ENCODE measurements at regions not wholly inside any gene's neighbourhood (a gene's known extent, or its start where the extent isn't known, plus 50 kb on each side); places are given as distances from the start of the nearest gene placed in this dataset.

DNA sequence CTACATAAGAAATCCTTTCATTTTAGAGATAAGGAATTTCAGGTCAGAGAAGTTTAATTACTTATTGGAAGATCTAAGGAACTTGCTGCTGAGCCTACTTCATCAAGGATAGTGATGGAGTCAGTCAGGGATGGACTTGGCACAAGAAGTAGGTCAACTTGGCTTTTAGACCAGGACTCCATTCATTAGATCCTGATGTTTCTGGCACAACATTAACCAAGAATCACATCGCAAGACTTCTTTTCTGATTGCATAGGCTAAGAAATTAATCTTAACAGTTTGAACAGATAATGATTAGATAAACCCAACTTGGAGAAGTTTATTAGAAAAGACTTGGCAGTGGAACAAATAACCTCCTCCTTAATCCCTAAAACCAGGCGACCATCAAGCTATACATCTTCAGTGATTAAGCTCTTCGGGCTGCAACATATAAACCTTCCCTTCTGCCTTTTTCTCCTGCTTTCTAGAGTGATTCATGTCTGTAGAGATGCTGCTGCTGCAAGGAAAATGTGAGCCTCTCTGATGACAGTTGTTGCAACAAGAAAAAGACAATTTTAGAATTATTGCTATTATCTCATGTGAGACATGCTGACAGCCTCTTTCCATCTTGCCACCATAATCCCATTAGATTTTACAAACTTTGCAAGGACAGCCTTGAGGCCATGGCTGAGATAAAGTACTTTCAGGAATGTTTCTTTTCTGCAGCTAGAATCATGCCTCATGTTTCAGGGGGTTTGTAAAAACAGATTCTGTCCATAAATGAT, 207.9 kb upstream of the SLC27A6 start:
- no peak overlapping the region for H3K4me3 ChIP-seq (ENCODE audit: low read length in 2 of 2)
- CTCF ChIA-PET (ENCODE audit: partially characterized antibody) = no interaction called here
- H3K4me1 Mint-ChIP-seq = no peaks in the 10 kb centered on the region
- H3K36me3 Mint-ChIP-seq = no peaks in the 10 kb centered on the region
- intact Hi-C loops (cut with micrococcal nuclease) = no loop called here
- no peaks in the 10 kb centered on the region for H3K4me1 ChIP-seq (ENCODE audit: insufficient read depth, low read length)
- H3K27ac ChIP-seq (ENCODE audit: low read depth, low read length) = no peak overlapping the region
- POLR2A ChIA-PET (ENCODE audit: partially characterized antibody) = no interaction called here
- no peaks in the 10 kb centered on the region for H3K27me3 Mint-ChIP-seq
- H3K36me3 ChIP-seq (ENCODE audit: insufficient read depth, low read length) = no peaks in the 10 kb centered on the region
- H3K27ac Mint-ChIP-seq = no peak overlapping the region
- peaks cover 0 to 12% (median 0%) of the 10 kb centered on the region in 8 donors for H3K9me3 Mint-ChIP-seq
- no peaks in the 10 kb centered on the region for H3K27me3 ChIP-seq (ENCODE audit: insufficient read depth, low read length)
- no peaks in the 10 kb centered on the region for H3K9me3 ChIP-seq (ENCODE audit: control insufficient read depth in 1 of 2, low read length in 2 of 2)
- no peak for DNase-seq
- no peak overlapping the region for H3K4me3 Mint-ChIP-seq

DNA sequence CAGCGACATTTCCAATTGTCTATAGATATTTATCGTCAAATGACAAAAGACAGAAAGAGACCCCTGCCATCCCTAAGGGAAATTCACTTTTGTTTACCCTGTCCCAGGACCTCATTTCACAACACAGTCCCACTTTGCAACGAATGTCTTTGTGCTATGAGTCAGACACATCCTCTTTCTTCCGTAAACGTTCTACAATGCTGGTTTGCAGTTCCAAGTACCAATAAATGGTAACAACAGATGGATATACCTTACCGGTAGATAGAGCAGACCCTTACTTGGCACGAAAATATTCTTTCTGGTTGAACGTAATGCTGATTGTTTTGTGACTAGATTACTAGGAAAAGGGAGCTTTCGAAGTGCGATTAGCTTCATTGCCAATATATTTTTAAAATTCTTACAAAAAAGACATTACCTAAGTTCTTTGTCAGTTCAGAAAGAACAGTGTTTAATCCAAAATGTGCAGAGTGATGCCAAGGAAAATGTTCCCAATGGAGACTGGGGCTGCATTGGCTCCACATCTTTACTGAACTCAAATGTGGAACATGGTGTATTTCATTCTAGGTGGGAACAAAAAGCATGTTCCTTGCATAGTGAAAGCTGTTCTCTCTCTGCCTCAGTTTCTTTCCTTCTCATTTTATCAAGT, 202.5 kb upstream of the SLC27A6 start:
- no peak overlapping the region for H3K4me3 ChIP-seq (ENCODE audit: low read length in 2 of 2)
- H3K27me3 ChIP-seq (ENCODE audit: insufficient read depth, low read length) = no peaks in the 10 kb centered on the region
- Mint-ChIP-seq H3K9me3 (peaks cover 0 to 12% (median 0%) of the 10 kb centered on the region in 8 donors), H3K27me3 (no peaks in the 10 kb centered on the region), H3K27ac (no peak overlapping the region), H3K4me1 (no peaks in the 10 kb centered on the region), H3K4me3 (no peak overlapping the region), H3K36me3 (no peaks in the 10 kb centered on the region)
- H3K36me3 ChIP-seq (ENCODE audit: insufficient read depth, low read length) = no peaks in the 10 kb centered on the region
- ChIA-PET POLR2A (ENCODE audit: partially characterized antibody) (no interaction called here), CTCF (ENCODE audit: partially characterized antibody) (no interaction called here)
- no peak overlapping the region for H3K27ac ChIP-seq (ENCODE audit: low read depth, low read length)
- DNase-seq = no peak
- no peaks in the 10 kb centered on the region for H3K4me1 ChIP-seq (ENCODE audit: insufficient read depth, low read length)
- H3K9me3 ChIP-seq (ENCODE audit: control insufficient read depth in 1 of 2, low read length in 2 of 2) = no peaks in the 10 kb centered on the region
- intact Hi-C loops (cut with micrococcal nuclease) = no loop called here

DNA sequence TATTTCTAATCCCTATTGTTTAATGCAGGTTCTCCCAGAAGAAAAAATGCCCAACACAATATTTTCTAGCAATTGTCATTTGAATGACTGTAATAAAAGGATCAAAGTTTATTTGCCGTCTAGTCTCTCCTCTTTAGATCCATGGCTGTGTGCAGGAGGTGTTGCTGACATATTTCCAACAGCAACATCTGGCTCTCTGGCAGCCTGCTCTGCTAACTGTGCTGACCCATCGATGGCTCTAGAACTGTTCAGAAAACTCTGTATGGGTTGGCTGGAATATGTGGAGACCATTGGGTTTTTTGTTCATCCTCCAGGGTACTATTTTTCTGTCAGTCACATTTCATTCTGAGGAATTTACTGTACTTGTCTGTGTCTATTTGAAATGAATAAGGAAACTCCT, 202.0 kb upstream of the SLC27A6 start:
- Histone ChIP-seq H3K36me3 (ENCODE audit: insufficient read depth, low read length) (no peaks in the 10 kb centered on the region), H3K4me1 (ENCODE audit: insufficient read depth, low read length) (no peaks in the 10 kb centered on the region), H3K9me3 (ENCODE audit: control insufficient read depth in 1 of 2, low read length in 2 of 2) (no peaks in the 10 kb centered on the region), H3K27me3 (ENCODE audit: insufficient read depth, low read length) (no peaks in the 10 kb centered on the region), H3K27ac (ENCODE audit: low read depth, low read length) (no peak overlapping the region), H3K4me3 (ENCODE audit: low read length in 2 of 2) (no peak overlapping the region)
- intact Hi-C loops (cut with micrococcal nuclease) = no loop called here
- H3K9me3 Mint-ChIP-seq = peaks cover 0 to 12% (median 0%) of the 10 kb centered on the region in 8 donors
- DNase-seq = no peak
- H3K27ac Mint-ChIP-seq = no peak overlapping the region
- H3K4me1 Mint-ChIP-seq = no peaks in the 10 kb centered on the region
- no peak overlapping the region for H3K4me3 Mint-ChIP-seq
- ChIA-PET POLR2A (ENCODE audit: partially characterized antibody) (no interaction called here), CTCF (ENCODE audit: partially characterized antibody) (no interaction called here)
- no peaks in the 10 kb centered on the region for H3K27me3 Mint-ChIP-seq
- no peaks in the 10 kb centered on the region for H3K36me3 Mint-ChIP-seq

DNA sequence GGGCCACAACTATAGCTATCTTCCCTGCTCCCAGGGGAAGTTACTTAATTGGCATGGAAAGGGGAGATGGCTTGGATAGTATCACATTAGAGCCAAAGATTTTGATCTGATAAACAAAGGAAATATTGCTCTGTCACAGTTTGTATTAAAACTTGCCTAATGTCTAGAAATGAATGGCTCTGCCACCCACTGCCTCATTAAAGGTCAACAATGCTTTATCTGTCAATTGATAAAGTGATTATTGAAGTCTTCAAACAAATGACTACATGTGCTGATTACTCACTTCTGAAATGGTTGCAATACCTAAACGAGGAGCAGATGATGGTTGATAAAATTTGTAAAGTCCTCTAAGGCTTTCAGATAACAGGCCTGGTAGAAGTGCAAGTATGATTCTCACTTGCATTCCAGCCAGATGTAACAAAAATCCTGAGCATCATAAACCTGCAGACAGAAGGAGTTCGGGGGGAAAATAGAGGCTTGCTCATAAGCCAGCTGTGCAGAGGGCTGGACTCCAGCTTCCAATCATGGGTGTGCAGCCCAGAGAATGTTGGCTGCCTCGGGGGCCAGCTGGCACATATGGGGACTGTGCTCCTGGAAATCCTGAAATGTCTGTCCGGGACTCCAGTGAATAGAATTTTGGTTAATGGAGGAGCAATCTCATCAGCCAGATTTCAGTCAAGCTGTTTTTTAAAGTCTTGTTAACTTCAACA, 200.5 kb upstream of the SLC27A6 start:
- CTCF ChIA-PET (ENCODE audit: partially characterized antibody) = no interaction called here
- DNase-seq = no peak

DNA sequence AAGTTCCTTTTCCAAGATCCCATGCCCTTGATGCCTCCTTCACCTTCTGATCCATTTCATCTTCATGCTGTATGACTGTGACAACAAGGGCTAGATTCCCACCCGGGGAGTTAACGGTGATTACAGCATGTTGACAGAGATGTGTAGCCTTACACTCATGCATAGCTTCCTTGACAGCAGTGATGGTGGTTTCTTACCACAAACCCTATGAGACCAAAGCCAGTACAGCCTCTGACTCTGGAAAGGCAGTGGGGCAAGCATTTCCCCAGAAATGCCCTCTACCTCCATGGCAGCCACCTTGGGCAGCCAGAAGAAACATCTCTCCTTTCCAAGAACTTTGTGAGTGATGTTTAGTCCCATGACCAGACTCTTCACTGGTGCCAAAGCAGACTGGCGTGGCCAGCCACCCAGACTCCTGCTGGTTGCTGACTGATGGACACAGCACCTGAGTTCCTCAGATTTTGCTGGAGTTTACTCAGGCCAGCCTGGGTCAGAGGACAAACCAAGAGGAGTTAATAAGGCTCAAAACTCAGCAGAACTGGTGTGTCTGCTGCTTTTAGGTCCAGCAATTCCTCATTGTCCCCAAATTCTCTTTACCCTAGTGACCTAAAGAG, 199.7 kb upstream of the SLC27A6 start:
- no peak overlapping the region for H3K4me3 ChIP-seq (ENCODE audit: low read length in 2 of 2)
- H3K27me3 ChIP-seq (ENCODE audit: insufficient read depth, low read length) = no peaks in the 10 kb centered on the region
- no peaks in the 10 kb centered on the region for H3K4me1 ChIP-seq (ENCODE audit: insufficient read depth, low read length)
- Mint-ChIP-seq H3K27ac (no peak overlapping the region), H3K27me3 (no peaks in the 10 kb centered on the region), H3K9me3 (no peaks in the 10 kb centered on the region), H3K36me3 (no peaks in the 10 kb centered on the region), H3K4me1 (no peaks in the 10 kb centered on the region), H3K4me3 (no peak overlapping the region)
- ChIA-PET CTCF (ENCODE audit: partially characterized antibody) (no interaction called here), POLR2A (ENCODE audit: partially characterized antibody) (no interaction called here)
- intact Hi-C loops (cut with micrococcal nuclease) = no loop called here
- DNase-seq = no peak
- no peak overlapping the region for H3K27ac ChIP-seq (ENCODE audit: low read depth, low read length)
- H3K9me3 ChIP-seq (ENCODE audit: control insufficient read depth in 1 of 2, low read length in 2 of 2) = no peaks in the 10 kb centered on the region
- no peaks in the 10 kb centered on the region for H3K36me3 ChIP-seq (ENCODE audit: insufficient read depth, low read length)

More for the DNA sequence above, 200.5 kb upstream of the SLC27A6 start:
- no peaks in the 10 kb centered on the region for H3K9me3 ChIP-seq (ENCODE audit: control insufficient read depth in 1 of 2, low read length in 2 of 2)
- no peaks in the 10 kb centered on the region for H3K36me3 ChIP-seq (ENCODE audit: insufficient read depth, low read length)
- intact Hi-C loops (cut with micrococcal nuclease) = no loop called here
- Mint-ChIP-seq H3K4me3 (no peak overlapping the region), H3K36me3 (no peaks in the 10 kb centered on the region), H3K4me1 (no peaks in the 10 kb centered on the region), H3K27ac (no peak overlapping the region), H3K27me3 (no peaks in the 10 kb centered on the region), H3K9me3 (peaks cover 0 to 4% (median 0%) of the 10 kb centered on the region in 8 donors)
- H3K4me3 ChIP-seq (ENCODE audit: low read length in 2 of 2) = no peak overlapping the region
- no peaks in the 10 kb centered on the region for H3K4me1 ChIP-seq (ENCODE audit: insufficient read depth, low read length)
- H3K27ac ChIP-seq (ENCODE audit: low read depth, low read length) = no peak overlapping the region
- H3K27me3 ChIP-seq (ENCODE audit: insufficient read depth, low read length) = no peaks in the 10 kb centered on the region
- POLR2A ChIA-PET (ENCODE audit: partially characterized antibody) = no interaction called here

DNA sequence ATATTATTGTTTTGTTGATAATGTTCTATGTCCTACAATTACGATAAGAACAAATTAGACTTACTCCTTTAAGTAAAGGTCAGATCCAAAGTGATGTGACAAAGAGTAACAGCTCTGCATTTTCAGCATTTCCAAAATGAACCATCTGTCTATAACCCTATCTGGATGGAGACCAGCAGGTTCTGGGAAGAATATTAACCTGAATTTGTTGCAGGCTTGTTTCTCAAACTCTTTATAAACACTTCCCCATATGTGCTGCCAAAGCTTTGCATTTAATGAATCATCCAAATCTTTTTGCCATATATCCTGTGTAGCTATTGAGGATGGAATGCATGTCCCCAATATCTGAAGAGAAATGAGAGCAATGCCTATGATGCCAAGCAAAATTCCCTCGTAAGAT, 198.9 kb upstream of the SLC27A6 start:
- DNase-seq = no peak
- Mint-ChIP-seq H3K9me3 (no peaks in the 10 kb centered on the region), H3K4me3 (no peak overlapping the region), H3K4me1 (no peaks in the 10 kb centered on the region), H3K27ac (no peak overlapping the region), H3K36me3 (no peaks in the 10 kb centered on the region), H3K27me3 (no peaks in the 10 kb centered on the region)
- Histone ChIP-seq H3K4me1 (ENCODE audit: insufficient read depth, low read length) (no peaks in the 10 kb centered on the region), H3K4me3 (ENCODE audit: low read length in 2 of 2) (no peak overlapping the region), H3K36me3 (ENCODE audit: insufficient read depth, low read length) (no peaks in the 10 kb centered on the region), H3K27ac (ENCODE audit: low read depth, low read length) (no peak overlapping the region), H3K9me3 (ENCODE audit: control insufficient read depth in 1 of 2, low read length in 2 of 2) (no peaks in the 10 kb centered on the region), H3K27me3 (ENCODE audit: insufficient read depth, low read length) (no peaks in the 10 kb centered on the region)
- intact Hi-C loops (cut with micrococcal nuclease) = no loop called here
- ChIA-PET POLR2A (ENCODE audit: partially characterized antibody) (no interaction called here), CTCF (ENCODE audit: partially characterized antibody) (no interaction called here)

DNA sequence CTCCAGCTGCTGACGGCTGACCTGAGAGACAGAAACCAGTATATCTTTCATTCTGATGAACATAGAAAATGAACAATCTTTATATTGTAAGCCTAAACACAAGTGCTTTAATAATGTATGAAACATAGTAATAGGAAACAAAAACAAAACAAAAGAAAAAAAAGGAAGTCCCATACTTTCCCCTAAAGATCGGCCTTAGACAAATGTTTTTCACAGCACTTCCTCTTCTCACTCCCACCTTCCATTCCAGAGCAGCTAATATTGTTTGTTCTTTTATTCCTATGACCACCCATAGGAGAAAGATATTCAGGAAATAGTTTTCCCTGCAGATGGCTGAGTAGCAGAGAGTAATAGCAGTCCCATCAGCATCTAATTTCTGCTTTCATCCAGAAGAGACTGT, 194.4 kb upstream of the SLC27A6 start:
- H3K4me1 Mint-ChIP-seq = peaks cover 0 to 1% (median 0%) of the 10 kb centered on the region in 4 donors
- POLR2A ChIA-PET (ENCODE audit: partially characterized antibody) = no interaction called here
- peaks cover 2 to 3% of the 10 kb centered on the region in 2 donors for H3K27me3 Mint-ChIP-seq
- DNase-seq = no peak
- no peak overlapping the region for H3K27ac Mint-ChIP-seq
- no peak overlapping the region for H3K4me3 Mint-ChIP-seq
- CTCF ChIA-PET (ENCODE audit: partially characterized antibody) = no interaction called here
- Histone ChIP-seq H3K27me3 (ENCODE audit: insufficient read depth, low read length) (no peaks in the 10 kb centered on the region), H3K36me3 (ENCODE audit: insufficient read depth, low read length) (no peaks in the 10 kb centered on the region), H3K4me3 (ENCODE audit: low read length in 2 of 2) (no peak overlapping the region), H3K4me1 (ENCODE audit: insufficient read depth, low read length) (no peaks in the 10 kb centered on the region), H3K27ac (ENCODE audit: low read depth, low read length) (no peak overlapping the region), H3K9me3 (ENCODE audit: control insufficient read depth in 1 of 2, low read length in 2 of 2) (no peaks in the 10 kb centered on the region)
- intact Hi-C loops (cut with micrococcal nuclease) = no loop called here
- H3K9me3 Mint-ChIP-seq = no peaks in the 10 kb centered on the region
- no peaks in the 10 kb centered on the region for H3K36me3 Mint-ChIP-seq
